HG02678 (cell line): ENCODE measurements at regions not wholly inside any gene's neighbourhood (a gene's known extent, or its start where the extent isn't known, plus 50 kb on each side); places are given as distances from the start of the nearest gene placed in this dataset.
"Not testable (repeated sequence)": the region's sequence is repeated elsewhere in the genome, so short reads cannot be mapped to it uniquely, and the experiment has no call there.

Source experiments
- ATAC-seq: cut with Tn5 transposase; IDR thresholded peaks from one replicate; pipeline ENCODE4 v1.9.1; 2021; ENCODE audit warnings: mild to moderate bottlenecking, moderate library complexity; ENCODE audit not compliant: unreplicated experiment

GRCh38 chr14:39562175-39562574 is 129.9 kb upstream of the FBXO33 start:
- ATAC-seq = no peak

GRCh38 chr14:39558525-39558924 is 126.3 kb upstream of the FBXO33 start:
- no peak for ATAC-seq

GRCh38 chr14:39555749-39556148 is 123.5 kb upstream of the FBXO33 start:
- ATAC-seq = no peak

- no peak for ATAC-seq
Measured at GRCh38 chr14:39554576-39554975, 122.3 kb upstream of the FBXO33 start.

GRCh38 chr14:39548358-39548757 is 116.1 kb upstream of the FBXO33 start:
- no peak for ATAC-seq

GRCh38 chr14:39547845-39548244 is 115.6 kb upstream of the FBXO33 start:
- no peak for ATAC-seq

GRCh38 chr14:39505812-39506211 is 73.6 kb upstream of the FBXO33 start:
- no peak for ATAC-seq

- ATAC-seq = no peak
Measured at GRCh38 chr14:39500253-39500652, 68.0 kb upstream of the FBXO33 start.

- no peak for ATAC-seq
Measured at GRCh38 chr14:39499514-39499913, 67.3 kb upstream of the FBXO33 start.

- not testable (repeated sequence) for ATAC-seq
Measured at GRCh38 chr14:39497677-39498076, 65.4 kb upstream of the FBXO33 start.

- ATAC-seq = no peak
Measured at GRCh38 chr14:39492267-39492666, 60.0 kb upstream of the FBXO33 start.

- ATAC-seq = no peak
Measured at GRCh38 chr14:39491134-39491571, 58.9 kb upstream of the FBXO33 start.

GRCh38 chr14:39488600-39488999 is 56.4 kb upstream of the FBXO33 start:
- ATAC-seq = no peak

- no peak for ATAC-seq
Measured at GRCh38 chr14:39483682-39484081, 51.4 kb upstream of the FBXO33 start.
